CD4-positive, alpha-beta T cell treated with Interleukin-15 for 4 hours (primary cell): ENCODE measurements at regions not wholly inside any gene's neighbourhood (a gene's known extent, or its start where the extent isn't known, plus 50 kb on each side); places are given as distances from the start of the nearest gene placed in this dataset.

ENCODE experiments used
- DNase-seq: peaks from one replicate; pipeline ENCODE4 v3.0.0-alpha.2; 2020; ENCODE audit warnings: low spot score

GRCh38 chr5:73395256-73395655, 53.3 kb downstream of the FOXD1 start:
- no peak for DNase-seq

GRCh38 chr5:73394610-73395009, 54.0 kb downstream of the FOXD1 start:
- DNase-seq, result no peak

- DNase-seq, result no peak
Observed at GRCh38 chr5:73393611-73394489, 54.7 kb downstream of the FOXD1 start.

- DNase-seq, result no peak
Observed at GRCh38 chr5:73392775-73393174, 55.8 kb downstream of the FOXD1 start.

GRCh38 chr5:73391441-73391881, 57.1 kb downstream of the FOXD1 start:
- no peak for DNase-seq

- no peak for DNase-seq
Observed at GRCh38 chr5:73390972-73391371, 57.6 kb downstream of the FOXD1 start.

- DNase-seq, result no peak
Observed at GRCh38 chr5:73388740-73389139, 59.8 kb downstream of the FOXD1 start.

GRCh38 chr5:73388306-73388684, 60.3 kb downstream of the FOXD1 start:
- DNase-seq, result no peak

GRCh38 chr5:73387601-73388305, 60.8 kb downstream of the FOXD1 start:
- peak; percentile 39 for DNase-seq

- DNase-seq, result peak; percentile 20
Observed at GRCh38 chr5:73387149-73387591, 61.4 kb downstream of the FOXD1 start.

GRCh38 chr5:73384861-73385260, 63.7 kb downstream of the FOXD1 start:
- DNase-seq, result no peak

GRCh38 chr5:73382401-73382740, 66.2 kb downstream of the FOXD1 start:
- no peak for DNase-seq

GRCh38 chr5:73381590-73382400, 66.8 kb downstream of the FOXD1 start:
- no peak for DNase-seq

- no peak for DNase-seq
Observed at GRCh38 chr5:73380710-73381589, 67.6 kb downstream of the FOXD1 start.

- no peak for DNase-seq
Observed at GRCh38 chr5:73380041-73380440, 68.5 kb downstream of the FOXD1 start.

GRCh38 chr5:73379435-73379834, 69.1 kb downstream of the FOXD1 start:
- no peak for DNase-seq

- no peak for DNase-seq
Observed at GRCh38 chr5:73378765-73379164, 69.8 kb downstream of the FOXD1 start.

- DNase-seq, result no peak
Observed at GRCh38 chr5:73378070-73378469, 70.5 kb downstream of the FOXD1 start.

- no peak for DNase-seq
Observed at GRCh38 chr5:73376618-73377170, 71.9 kb downstream of the FOXD1 start.

- no peak for DNase-seq
Observed at GRCh38 chr5:73375949-73376348, 72.6 kb downstream of the FOXD1 start.

GRCh38 chr5:73375191-73375545, 73.4 kb downstream of the FOXD1 start:
- DNase-seq, result no peak
